Nephron (organoid): ENCODE measurements at regions not wholly inside any gene's neighbourhood (a gene's known extent, or its start where the extent isn't known, plus 50 kb on each side); places are given as distances from the start of the nearest gene placed in this dataset.

ENCODE experiments used
- H3K27ac Mint-ChIP-seq, 3 experiments: 2 replicates each; pipeline ENCODE4 v1.8.0; 2020; ENCODE audit warnings: mixed read lengths in 3 of 3, mild to moderate bottlenecking in 2 of 3, moderate library complexity in 1 of 3
- H3K27me3 Mint-ChIP-seq: 2 replicates; pipeline ENCODE4 v1.8.0; 2021; ENCODE audit warnings: low read depth, mild to moderate bottlenecking, moderate library complexity, mixed read lengths
- H3K36me3 Mint-ChIP-seq: 2 replicates; pipeline ENCODE4 v1.8.0; 2020; ENCODE audit warnings: low read depth, mixed read lengths
- H3K4me1 Mint-ChIP-seq: 2 replicates; pipeline ENCODE4 v1.8.0; 2020; ENCODE audit warnings: mixed read lengths
- H3K4me3 Mint-ChIP-seq, 3 experiments: 2 replicates each; pipeline ENCODE4 v1.8.0; 2020; ENCODE audit warnings: mild to moderate bottlenecking in 3 of 3, mixed read lengths in 3 of 3, moderate library complexity in 2 of 3
- H3K9me3 Mint-ChIP-seq: 2 replicates; pipeline ENCODE4 v1.8.0; 2020; ENCODE audit warnings: mixed read lengths
- TF ChIP-seq, protein P1 (sequence below), 3 experiments: fragments of 200-600 bp; sonication (generic); IDR thresholded peaks; one replicate each; pipeline ENCODE4 v1.5.0; 2021; ENCODE audit warnings: antibody characterized with exemption in 3 of 3; ENCODE audit not compliant: unreplicated experiment in 3 of 3

DNA sequence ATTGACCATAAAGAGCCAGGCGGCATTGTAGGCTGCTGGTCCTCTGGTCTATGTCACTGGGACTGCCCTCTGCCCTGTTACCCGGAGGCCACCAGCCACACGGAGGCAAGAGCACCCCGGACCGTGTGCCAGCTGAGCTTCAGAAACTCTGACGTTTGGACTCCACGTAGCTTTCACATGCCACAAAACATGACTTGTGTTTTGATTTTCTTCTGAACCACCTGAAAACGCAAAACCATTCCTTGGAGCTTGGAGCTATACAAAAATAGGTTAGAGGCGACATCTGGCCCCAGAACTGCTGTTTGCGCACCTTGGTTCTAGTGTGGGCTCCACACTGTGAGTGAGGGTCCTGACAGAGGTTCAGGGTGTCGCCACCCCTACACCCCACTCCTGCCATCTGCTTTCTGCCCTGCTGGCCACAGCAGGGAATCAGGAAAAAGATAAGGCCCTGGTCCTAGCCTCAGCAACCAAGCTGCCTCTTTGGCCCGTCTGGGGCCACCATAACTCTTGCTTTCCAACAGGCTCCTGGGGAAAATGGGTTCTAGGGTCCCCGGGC lies 151.3 kb upstream of the IRX2 start:
- Mint-ChIP-seq H3K36me3 (no peaks in the 10 kb centered on the region), H3K4me3 (no peak overlapping the region), H3K4me1 (no peaks in the 10 kb centered on the region), H3K9me3 (no peaks in the 10 kb centered on the region), H3K27ac (no peak overlapping the region), H3K27me3 (peaks cover 14% of the 10 kb centered on the region)
- TF ChIP-seq, protein P1, sequence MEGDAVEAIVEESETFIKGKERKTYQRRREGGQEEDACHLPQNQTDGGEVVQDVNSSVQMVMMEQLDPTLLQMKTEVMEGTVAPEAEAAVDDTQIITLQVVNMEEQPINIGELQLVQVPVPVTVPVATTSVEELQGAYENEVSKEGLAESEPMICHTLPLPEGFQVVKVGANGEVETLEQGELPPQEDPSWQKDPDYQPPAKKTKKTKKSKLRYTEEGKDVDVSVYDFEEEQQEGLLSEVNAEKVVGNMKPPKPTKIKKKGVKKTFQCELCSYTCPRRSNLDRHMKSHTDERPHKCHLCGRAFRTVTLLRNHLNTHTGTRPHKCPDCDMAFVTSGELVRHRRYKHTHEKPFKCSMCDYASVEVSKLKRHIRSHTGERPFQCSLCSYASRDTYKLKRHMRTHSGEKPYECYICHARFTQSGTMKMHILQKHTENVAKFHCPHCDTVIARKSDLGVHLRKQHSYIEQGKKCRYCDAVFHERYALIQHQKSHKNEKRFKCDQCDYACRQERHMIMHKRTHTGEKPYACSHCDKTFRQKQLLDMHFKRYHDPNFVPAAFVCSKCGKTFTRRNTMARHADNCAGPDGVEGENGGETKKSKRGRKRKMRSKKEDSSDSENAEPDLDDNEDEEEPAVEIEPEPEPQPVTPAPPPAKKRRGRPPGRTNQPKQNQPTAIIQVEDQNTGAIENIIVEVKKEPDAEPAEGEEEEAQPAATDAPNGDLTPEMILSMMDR (IDR thresholded peaks at IDR 0.05; ENCODE audit: unreplicated experiment in 3 of 3): no peak

DNA sequence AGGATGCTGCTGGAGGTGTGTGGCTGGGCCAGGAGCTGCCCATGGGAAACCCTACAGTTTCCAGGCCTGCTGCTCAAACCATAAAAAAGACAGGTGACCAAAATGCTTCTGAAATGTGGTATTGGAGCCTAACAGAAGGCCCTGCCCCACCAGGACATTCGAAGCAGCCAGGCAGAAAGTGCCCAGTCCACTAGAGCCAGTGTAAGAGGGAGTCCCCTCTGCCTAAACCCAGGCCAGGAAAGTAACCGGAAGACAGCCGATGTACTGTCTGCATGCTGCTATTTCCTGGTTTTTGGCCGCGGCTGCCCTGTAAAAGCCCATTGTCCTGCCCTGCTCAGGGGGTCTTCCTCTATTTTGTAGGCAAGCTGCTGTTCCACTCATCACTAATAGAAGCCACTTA lies 150.7 kb upstream of the IRX2 start:
- H3K4me3 Mint-ChIP-seq: no peak overlapping the region
- H3K9me3 Mint-ChIP-seq: no peaks in the 10 kb centered on the region
- TF ChIP-seq, protein P1 (IDR thresholded peaks at IDR 0.05; ENCODE audit: unreplicated experiment in 3 of 3): no peak
- no peaks in the 10 kb centered on the region for H3K4me1 Mint-ChIP-seq
- H3K36me3 Mint-ChIP-seq: no peaks in the 10 kb centered on the region
- H3K27me3 Mint-ChIP-seq: peaks cover 14% of the 10 kb centered on the region
- no peak overlapping the region for H3K27ac Mint-ChIP-seq

DNA sequence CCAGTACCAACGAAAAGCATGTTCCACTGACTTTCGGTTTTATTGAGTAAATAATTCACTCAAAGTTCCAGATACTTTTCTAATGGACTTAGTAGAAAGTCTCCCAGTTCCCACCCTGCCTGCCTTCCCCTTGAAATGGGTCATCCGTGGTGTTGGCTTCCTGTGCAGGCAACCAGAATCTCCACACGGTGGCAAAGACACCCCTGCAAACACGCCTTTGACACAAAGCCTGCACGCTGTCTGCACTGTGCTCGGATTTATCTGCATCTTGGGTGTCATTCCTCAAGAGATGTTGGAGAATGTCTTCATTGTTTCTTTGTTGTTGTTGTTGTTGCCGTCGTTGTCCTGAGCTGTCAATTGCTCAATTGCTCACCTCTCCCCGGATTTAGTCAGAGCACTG lies 150.0 kb upstream of the IRX2 start:
- Mint-ChIP-seq H3K27ac (no peak overlapping the region), H3K4me1 (no peaks in the 10 kb centered on the region), H3K36me3 (no peaks in the 10 kb centered on the region), H3K9me3 (no peaks in the 10 kb centered on the region), H3K4me3 (no peak overlapping the region), H3K27me3 (peaks cover 17% of the 10 kb centered on the region)
- TF ChIP-seq, protein P1 (IDR thresholded peaks at IDR 0.05; ENCODE audit: unreplicated experiment in 3 of 3): no peak

DNA sequence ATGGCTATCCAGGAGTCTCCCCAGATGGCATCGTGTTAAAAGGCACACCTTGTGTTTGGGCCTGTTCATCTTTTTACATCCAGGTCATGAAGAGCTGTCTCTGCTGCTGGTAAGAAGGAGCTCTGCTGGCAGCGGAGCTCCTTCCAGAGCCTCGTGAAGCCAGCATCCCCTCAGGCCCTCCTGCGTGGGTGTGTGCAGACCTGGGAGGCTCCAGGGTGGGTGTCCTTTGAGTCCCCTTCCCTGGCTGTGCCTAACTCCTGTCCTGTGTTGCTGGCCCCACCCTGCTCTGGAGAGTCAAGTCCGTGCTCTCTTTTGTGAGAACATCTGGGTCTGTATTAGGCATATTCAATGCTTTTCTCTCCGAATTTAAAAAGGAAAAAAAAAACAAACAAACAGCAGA lies 149.6 kb upstream of the IRX2 start:
- Mint-ChIP-seq H3K9me3 (no peaks in the 10 kb centered on the region), H3K36me3 (no peaks in the 10 kb centered on the region), H3K27me3 (peaks cover 20% of the 10 kb centered on the region), H3K4me1 (no peaks in the 10 kb centered on the region), H3K4me3 (no peak overlapping the region), H3K27ac (no peak overlapping the region)
- TF ChIP-seq, protein P1 (IDR thresholded peaks at IDR 0.05; ENCODE audit: unreplicated experiment in 3 of 3): no peak

DNA sequence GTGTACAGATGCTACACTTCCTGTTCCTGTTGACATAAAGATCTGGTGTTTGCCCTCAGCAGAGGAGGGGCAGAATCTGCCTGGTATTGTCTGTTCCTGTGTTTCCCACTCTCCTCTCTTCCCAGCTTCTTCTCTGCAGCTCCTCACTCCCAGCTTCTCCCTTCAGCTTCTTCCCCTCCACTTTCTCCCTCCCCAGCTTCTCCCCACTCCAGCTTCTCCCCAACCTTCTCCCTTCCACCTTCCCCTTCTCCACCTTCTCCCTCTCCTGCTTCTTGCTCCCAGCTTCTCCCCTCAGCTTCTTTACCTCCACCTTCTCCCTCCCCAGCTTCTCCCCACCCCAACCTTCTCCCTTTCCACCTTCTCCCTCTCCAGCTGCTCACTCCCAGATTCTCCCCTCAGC lies 148.9 kb upstream of the IRX2 start:
- H3K36me3 Mint-ChIP-seq: no peaks in the 10 kb centered on the region
- H3K4me3 Mint-ChIP-seq: no peak overlapping the region
- H3K27me3 Mint-ChIP-seq: peaks cover 21% of the 10 kb centered on the region
- TF ChIP-seq, protein P1 (IDR thresholded peaks at IDR 0.05; ENCODE audit: unreplicated experiment in 3 of 3): no peak
- no peaks in the 10 kb centered on the region for H3K4me1 Mint-ChIP-seq
- H3K27ac Mint-ChIP-seq: no peak overlapping the region
- no peaks in the 10 kb centered on the region for H3K9me3 Mint-ChIP-seq

DNA sequence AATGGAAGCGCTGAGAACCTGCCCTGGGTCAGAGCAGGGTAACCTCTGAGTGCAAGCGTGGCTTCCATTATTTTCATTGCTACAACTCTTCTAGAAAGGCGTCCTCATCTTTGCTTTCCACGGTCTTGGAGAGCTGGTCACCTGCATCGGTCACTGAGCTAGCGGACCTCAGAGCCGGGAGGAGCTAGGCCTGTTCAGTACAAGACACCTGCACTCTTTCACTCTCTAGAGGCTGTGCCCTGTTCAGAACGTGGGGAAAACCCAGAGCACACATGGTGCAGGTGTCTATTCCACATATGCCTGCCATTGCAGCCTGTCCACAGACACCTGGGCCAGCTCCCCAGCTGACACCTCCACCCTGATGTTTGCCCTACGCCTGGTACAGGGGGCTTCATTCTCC lies 147.8 kb upstream of the IRX2 start:
- peaks cover 29% of the 10 kb centered on the region for H3K27me3 Mint-ChIP-seq
- H3K4me3 Mint-ChIP-seq: no peak overlapping the region
- no peaks in the 10 kb centered on the region for H3K36me3 Mint-ChIP-seq
- no peaks in the 10 kb centered on the region for H3K9me3 Mint-ChIP-seq
- no peak overlapping the region for H3K27ac Mint-ChIP-seq
- TF ChIP-seq, protein P1 (IDR thresholded peaks at IDR 0.05; ENCODE audit: unreplicated experiment in 3 of 3): no peak
- peaks cover 4% of the 10 kb centered on the region for H3K4me1 Mint-ChIP-seq
